GM12874 (cell line): ENCODE measurements at regions not wholly inside any gene's neighbourhood (a gene's known extent, or its start where the extent isn't known, plus 50 kb on each side); places are given as distances from the start of the nearest gene placed in this dataset.

Source experiments
- CTCF ChIP-seq: IDR thresholded peaks from 2 replicates; pipeline ENCODE4 v1.5.1; 2011; ENCODE audit warnings: low read depth, mild to moderate bottlenecking, control low read depth, low read length, moderate library complexity; ENCODE audit not compliant: insufficient read depth

DNA sequence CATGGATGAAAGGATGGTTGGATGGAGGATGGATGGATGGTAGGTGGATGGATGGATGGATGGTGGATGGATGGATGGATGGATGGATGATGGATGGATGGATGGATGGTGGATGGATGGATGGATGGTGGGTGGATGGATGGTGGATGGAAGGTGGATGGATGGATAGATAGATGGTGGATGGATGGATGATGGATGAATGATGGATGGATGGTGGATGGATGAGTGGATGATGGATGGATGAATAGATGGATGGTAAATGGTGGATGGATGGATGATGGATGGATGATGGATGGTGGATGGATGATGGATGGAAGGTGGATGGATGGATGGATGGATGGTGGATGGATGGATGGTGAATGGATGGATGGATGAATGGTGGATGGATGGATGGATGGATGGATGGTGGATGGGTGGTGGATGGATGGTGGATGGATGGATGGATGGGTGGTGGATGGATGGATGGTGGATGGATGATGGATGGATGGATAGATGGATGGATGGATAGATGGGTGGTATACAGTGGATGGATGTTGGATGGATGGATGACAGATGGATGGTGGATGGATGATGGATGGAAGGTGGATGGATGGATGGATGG lies 350.8 kb downstream of the BRD1 start:
- no peak for TF ChIP-seq CTCF

DNA sequence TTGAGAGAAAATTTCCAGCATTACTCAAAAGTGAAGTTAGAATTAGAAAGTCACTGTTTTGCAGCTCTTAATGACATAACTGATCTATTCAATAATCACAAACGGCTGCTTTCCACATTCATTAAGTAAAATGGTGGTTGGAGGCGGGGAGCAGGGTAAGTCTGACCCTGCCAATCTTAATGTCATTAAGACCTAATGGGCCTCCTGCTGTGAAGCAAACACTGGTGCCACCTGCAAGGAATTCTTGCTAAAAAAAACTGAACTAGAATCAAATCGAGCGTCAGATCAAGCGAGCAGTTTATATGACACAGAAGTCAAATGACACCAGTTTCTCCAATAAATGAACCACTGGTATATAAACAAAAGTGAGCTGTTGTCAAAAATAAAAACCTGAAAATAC lies 351.5 kb downstream of the BRD1 start:
- no peak for TF ChIP-seq CTCF

- no peak for TF ChIP-seq CTCF
Observed at GRCh38 chr22:49475253-49475652, 352.4 kb downstream of the BRD1 start.

GRCh38 chr22:49473286-49473685 lies 354.4 kb downstream of the BRD1 start:
- no peak for TF ChIP-seq CTCF

- no peak for TF ChIP-seq CTCF
Observed at GRCh38 chr22:49470741-49471503, 356.8 kb downstream of the BRD1 start.

- no peak for TF ChIP-seq CTCF
Observed at GRCh38 chr22:49469896-49470740, 357.6 kb downstream of the BRD1 start.

DNA sequence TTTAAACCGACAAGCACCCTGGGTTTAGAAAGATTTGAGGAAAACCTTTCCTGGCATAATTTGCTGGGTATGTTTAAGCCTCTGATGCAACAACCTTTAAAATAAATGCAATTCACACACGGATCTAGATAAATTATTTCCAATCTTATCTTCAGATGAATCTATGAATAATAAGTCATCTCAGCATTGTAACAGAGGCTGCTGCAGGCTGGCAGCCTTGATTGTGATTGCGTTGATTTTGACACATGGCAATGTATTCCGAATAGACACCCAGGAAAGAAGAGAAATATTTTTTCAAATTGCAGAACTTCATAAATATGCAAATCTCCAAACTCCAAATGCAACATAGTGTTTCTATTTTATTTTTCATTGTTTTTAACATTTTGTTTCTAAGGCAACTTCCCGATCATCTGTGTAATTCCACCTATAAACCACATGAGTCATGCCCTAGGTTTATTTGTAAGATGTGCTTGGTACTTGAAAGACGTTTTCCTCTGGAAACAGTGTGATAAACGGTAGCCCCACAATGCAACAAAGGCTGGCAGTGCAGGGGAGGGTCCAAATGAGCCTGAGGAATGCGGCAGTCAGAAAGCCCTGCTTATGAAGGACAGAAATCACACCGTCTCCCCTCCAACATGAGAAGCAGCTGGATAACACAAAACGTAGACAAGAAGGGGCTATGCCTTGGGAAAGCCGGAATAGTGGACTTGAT lies 359.0 kb downstream of the BRD1 start:
- TF ChIP-seq CTCF: no peak
